ENCODE measurements at regions not wholly inside any gene's neighbourhood (a gene's known extent, or its start where the extent isn't known, plus 50 kb on each side); places are given as distances from the start of the nearest gene placed in this dataset.

DNA sequence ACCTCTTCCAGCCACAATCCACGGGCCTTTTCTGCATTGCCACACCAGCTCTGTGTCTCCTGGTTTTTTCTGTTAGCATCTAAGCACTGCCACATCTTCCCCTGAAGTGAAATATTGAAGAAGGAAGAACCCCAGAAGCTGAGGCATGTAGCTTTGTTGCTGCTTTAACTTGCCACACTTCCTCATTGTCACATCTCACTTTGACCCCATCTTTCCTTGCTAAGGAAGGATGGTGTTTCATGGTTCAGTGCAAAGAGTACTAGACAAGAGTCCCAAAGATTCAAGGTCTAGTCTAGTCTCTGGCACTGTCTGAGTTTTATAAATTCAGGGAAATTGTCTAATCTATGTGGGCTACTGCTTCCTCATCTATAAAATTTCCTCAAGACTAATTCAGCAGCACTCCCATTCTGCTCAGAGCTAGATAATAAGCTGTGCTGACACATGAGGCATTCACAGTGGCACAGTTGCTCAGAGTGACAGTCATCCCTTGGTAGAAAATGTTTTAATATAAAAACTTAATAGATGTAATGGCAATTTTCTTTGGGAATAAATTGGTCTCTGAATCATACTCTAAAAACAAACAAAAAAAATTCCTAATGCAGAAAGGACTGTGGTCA is 483.0 kb upstream of the ID2 start:
- H3K4me1 Mint-ChIP-seq (ENCODE audit: low read depth), result peaks cover 7% of the 10 kb centered on the region
- no peak overlapping the region for H3K4me3 Mint-ChIP-seq
- H3K36me3 Mint-ChIP-seq (ENCODE audit: low read depth), result peaks cover 9% of the 10 kb centered on the region
- peaks cover 16% of the 10 kb centered on the region for H3K9me3 Mint-ChIP-seq
- H3K27ac Mint-ChIP-seq, result no peak overlapping the region
- H3K27me3 Mint-ChIP-seq (ENCODE audit: low read depth), result peaks cover 3% of the 10 kb centered on the region

DNA sequence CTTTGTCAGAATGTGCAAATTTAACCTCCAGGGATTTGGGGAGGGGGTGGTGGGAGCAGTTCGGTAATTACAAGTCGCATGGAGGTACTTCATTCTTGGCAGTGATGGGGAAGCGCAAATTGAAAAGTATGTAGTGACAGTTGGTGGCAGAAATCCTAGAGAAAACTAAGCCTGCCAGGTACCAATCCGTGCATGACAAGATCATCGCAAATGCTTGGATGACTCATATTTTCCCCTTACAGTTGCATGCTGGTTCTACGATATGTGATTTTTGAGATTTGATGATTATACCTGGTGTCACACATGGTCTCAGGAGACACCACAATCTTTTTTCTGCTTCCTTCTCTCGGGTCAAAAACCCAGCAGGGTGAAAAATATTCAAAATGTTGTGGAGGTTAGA is 479.7 kb upstream of the ID2 start:
- Mint-ChIP-seq H3K4me3 (no peak overlapping the region), H3K27ac (peak overlapping the region; percentile 17), H3K27me3 (ENCODE audit: low read depth) (peaks cover 3% of the 10 kb centered on the region), H3K36me3 (ENCODE audit: low read depth) (peaks cover 10% of the 10 kb centered on the region), H3K4me1 (ENCODE audit: low read depth) (peaks cover 7% of the 10 kb centered on the region), H3K9me3 (peaks cover 26% of the 10 kb centered on the region)

DNA sequence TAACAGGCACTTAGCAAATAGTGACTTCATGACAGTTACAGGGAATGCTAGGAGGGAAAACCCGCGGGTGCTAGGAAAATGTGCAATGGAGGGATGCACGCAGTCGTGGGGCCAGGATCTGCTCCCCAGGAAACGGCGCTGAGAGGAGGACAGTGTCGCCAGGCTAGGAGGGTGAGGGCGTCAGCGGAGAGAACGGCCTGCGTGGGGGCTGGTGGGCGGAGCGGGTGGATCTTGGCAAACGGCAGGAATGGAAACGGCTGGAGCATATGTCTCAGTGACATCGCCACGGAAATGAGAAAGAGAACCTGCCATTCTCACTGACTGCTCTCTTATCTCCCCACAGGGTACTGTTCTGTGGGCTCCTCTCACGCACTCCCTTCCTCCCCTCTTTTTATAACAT is 478.5 kb upstream of the ID2 start:
- peaks cover 10% of the 10 kb centered on the region for H3K36me3 Mint-ChIP-seq (ENCODE audit: low read depth)
- H3K4me3 Mint-ChIP-seq, result no peak overlapping the region
- H3K27ac Mint-ChIP-seq, result no peak overlapping the region
- peaks cover 7% of the 10 kb centered on the region for H3K4me1 Mint-ChIP-seq (ENCODE audit: low read depth)
- peaks cover 39% of the 10 kb centered on the region for H3K9me3 Mint-ChIP-seq
- H3K27me3 Mint-ChIP-seq (ENCODE audit: low read depth), result peaks cover 4% of the 10 kb centered on the region

DNA sequence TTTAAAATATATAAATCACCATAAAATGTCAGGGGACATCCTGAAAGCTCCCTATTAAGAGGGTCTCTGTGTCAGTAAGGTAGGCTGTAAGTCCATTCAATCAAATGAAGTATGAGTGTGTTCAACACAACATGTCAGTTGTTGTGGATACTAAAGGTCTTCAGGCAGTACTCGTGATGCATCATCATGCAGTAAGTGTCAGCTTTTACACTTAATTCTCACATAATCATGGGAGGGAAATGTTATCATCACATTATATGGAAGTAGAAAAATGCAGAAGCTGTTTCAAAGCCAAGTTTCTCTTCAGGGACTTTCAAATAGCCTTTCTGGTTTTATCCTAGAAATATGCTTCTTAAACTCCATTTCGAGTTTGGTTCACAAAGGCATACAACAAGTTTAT is 477.1 kb upstream of the ID2 start:
- Mint-ChIP-seq H3K27ac (no peak overlapping the region), H3K4me1 (ENCODE audit: low read depth) (peaks cover 7% of the 10 kb centered on the region), H3K9me3 (peaks cover 44% of the 10 kb centered on the region), H3K27me3 (ENCODE audit: low read depth) (peaks cover 6% of the 10 kb centered on the region), H3K4me3 (no peak overlapping the region), H3K36me3 (ENCODE audit: low read depth) (peaks cover 9% of the 10 kb centered on the region)

DNA sequence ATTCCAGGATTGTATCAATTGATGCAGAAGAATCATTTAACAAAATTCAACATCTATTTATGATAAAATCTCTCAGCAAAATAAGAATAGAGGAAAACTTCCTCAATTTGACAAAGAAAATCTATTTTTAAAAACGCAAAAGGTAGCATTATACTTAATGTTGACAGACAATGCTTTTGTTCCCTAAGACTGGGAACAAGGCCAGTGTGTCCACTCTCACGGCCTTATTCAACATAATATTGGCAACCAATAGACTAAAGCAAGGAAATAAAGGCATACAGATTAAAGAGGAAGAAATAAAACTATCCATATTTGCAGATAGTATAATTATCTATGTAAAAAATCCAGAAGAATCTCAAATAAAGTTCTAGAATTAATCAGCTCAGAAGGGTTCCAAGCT is 472.4 kb upstream of the ID2 start:
- Mint-ChIP-seq H3K4me1 (ENCODE audit: low read depth) (peaks cover 4% of the 10 kb centered on the region), H3K36me3 (ENCODE audit: low read depth) (peaks cover 5% of the 10 kb centered on the region), H3K27me3 (ENCODE audit: low read depth) (peaks cover 10% of the 10 kb centered on the region), H3K9me3 (peaks cover 44% of the 10 kb centered on the region), H3K27ac (no peak overlapping the region), H3K4me3 (no peak overlapping the region)

DNA sequence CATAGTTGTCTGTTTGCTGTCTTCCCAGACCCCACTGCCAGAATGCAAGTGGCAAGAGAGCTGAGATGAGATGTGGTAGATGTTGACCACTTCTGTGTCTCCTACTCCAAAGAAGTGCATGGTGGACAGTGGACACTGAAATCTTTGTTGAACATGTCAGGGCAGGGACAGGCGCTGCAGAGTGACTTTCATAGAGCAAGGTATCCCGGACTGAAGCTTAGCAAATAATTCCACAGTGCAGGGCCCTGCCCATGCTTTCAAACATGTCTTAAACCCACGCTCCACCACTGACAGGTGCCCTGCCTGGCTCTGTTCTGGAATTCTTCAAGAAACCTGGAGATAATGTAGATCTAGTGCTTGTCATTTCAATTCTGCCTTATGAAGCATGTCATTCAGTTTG is 470.5 kb upstream of the ID2 start:
- Mint-ChIP-seq H3K27me3 (ENCODE audit: low read depth) (peaks cover 15% of the 10 kb centered on the region), H3K9me3 (peaks cover 45% of the 10 kb centered on the region), H3K4me1 (ENCODE audit: low read depth) (peaks cover 4% of the 10 kb centered on the region), H3K36me3 (ENCODE audit: low read depth) (peaks cover 4% of the 10 kb centered on the region), H3K4me3 (no peak overlapping the region), H3K27ac (no peak overlapping the region)

DNA sequence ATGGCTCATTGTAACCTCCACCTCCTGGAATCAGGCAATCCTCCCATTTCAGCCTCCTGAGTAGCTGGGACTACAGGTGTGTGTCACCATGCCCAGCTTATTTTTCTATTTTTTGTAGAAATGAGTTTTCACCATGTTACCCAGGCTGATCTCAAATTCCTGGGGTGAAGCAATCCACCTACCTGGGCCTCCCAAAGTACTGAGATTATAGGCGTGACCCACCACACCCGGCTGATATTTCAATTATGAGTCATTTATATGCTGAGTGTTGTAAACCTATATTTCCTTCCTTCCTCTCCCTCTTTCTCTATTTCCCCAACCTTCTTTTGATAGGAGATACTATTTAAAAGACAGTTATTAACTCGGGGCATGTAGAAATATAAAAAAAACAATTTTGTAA is 469.6 kb upstream of the ID2 start:
- Mint-ChIP-seq H3K36me3 (ENCODE audit: low read depth) (peaks cover 4% of the 10 kb centered on the region), H3K27me3 (ENCODE audit: low read depth) (peaks cover 15% of the 10 kb centered on the region), H3K27ac (no peak overlapping the region), H3K4me3 (no peak overlapping the region), H3K9me3 (peaks cover 37% of the 10 kb centered on the region), H3K4me1 (ENCODE audit: low read depth) (peaks cover 4% of the 10 kb centered on the region)

DNA sequence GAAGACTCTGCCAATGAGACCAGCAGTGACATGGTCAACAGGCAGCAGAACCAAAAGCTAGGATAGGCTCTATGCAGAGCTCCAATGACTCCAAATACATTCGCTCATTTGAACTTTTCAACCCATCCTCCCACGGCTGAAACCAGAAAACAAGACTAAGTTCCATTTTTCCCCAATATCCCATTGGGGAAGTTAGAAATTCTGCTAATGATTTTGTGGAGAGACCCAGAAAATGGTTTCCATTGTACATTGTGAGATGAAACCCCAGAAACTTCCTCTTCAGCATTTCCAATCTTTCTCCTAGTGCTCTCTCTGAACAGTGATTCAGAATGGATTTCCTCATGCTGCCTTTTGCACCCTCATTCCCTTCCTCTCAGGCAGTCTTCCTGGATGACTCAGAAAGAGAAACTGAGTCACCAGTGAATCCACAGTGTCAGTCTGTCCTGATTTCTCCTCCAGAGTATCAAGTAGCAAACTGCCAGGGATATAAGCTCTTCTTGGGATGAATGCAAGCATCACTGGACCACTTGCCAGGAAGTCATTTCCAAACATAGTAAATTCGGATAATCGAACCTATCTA is 467.7 kb upstream of the ID2 start:
- peaks cover 20% of the 10 kb centered on the region for H3K27me3 Mint-ChIP-seq (ENCODE audit: low read depth)
- H3K27ac Mint-ChIP-seq, result no peak overlapping the region
- peaks cover 21% of the 10 kb centered on the region for H3K9me3 Mint-ChIP-seq
- no peak overlapping the region for H3K4me3 Mint-ChIP-seq
- H3K36me3 Mint-ChIP-seq (ENCODE audit: low read depth), result peaks cover 6% of the 10 kb centered on the region
- peaks cover 4% of the 10 kb centered on the region for H3K4me1 Mint-ChIP-seq (ENCODE audit: low read depth)

DNA sequence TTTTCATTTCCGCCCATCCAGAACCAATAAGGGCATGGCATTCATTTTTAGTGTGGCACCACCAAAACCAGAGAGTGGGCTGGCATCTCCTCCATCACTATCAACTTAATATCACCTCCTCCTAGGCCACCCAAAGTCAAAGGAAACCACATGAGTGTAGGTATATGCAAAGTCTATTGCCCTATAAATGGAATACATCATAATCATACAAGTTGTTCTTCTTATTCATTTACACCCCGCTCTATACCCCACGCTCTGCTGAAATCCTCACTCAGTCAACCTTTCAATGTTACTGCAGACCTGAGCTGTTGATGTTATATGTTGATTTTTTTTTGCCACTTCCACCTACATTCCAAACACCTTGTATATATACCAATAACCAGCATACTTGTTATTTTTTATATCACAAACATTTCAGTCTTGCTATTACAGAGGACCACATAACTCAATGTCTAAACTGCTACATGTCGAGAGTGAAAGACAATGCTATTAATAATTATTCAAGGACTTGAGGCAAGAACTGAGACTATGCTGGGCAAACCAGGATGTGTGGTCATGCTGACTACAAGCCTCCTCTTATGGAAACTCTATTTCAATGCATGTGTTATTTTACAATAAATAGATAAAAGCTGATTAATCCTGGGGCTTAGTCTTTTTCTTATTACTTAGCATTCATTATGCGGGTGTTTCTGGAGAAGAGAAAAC is 466.5 kb upstream of the ID2 start:
- Mint-ChIP-seq H3K9me3 (peaks cover 12% of the 10 kb centered on the region), H3K4me3 (no peak overlapping the region), H3K27ac (no peak overlapping the region), H3K27me3 (ENCODE audit: low read depth) (peaks cover 20% of the 10 kb centered on the region), H3K4me1 (ENCODE audit: low read depth) (peaks cover 4% of the 10 kb centered on the region), H3K36me3 (ENCODE audit: low read depth) (peaks cover 6% of the 10 kb centered on the region)

DNA sequence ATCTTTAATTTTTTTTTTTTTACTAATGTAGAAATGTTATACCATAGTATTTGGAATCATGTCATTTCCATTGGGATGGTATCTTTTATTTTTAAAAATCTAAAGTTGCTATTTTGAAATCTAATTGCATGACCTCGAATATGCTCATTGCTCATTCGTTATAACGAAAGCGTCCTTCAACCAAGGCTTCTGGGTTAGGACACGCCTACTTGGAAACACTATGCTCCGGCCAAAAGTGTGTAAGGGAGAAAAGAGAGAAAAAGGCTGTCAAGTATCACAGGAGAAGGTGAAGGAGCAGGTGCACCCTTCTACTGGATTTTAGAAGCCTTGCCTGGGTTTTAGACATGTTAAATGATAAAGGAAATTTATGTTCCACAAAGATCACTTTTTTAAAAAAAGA is 465.9 kb upstream of the ID2 start:
- Mint-ChIP-seq H3K27ac (no peak overlapping the region), H3K4me3 (no peak overlapping the region), H3K9me3 (peaks cover 7% of the 10 kb centered on the region), H3K4me1 (ENCODE audit: low read depth) (peaks cover 4% of the 10 kb centered on the region), H3K36me3 (ENCODE audit: low read depth) (peaks cover 1% of the 10 kb centered on the region), H3K27me3 (ENCODE audit: low read depth) (peaks cover 20% of the 10 kb centered on the region)

DNA sequence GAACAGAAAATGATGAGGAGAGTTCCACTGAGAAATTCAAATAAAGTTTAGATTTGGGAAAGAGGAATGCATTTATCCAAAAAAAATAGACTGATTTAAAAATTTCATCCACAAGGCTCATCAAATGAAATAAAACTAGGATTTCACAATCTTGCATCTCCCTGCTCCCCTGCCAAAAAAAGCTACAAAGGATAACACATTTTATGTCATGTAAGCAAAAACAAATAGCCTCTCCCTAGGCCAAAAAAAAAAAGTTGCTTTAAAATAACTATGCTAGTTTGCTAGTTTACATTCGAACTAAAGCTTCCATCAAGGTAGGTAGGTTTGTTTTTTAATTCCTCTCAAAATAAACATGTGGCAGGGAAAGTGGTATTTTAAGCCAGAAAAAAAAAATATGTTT is 465.5 kb upstream of the ID2 start:
- peaks cover 1% of the 10 kb centered on the region for H3K36me3 Mint-ChIP-seq (ENCODE audit: low read depth)
- peaks cover 4% of the 10 kb centered on the region for H3K4me1 Mint-ChIP-seq (ENCODE audit: low read depth)
- no peak overlapping the region for H3K4me3 Mint-ChIP-seq
- peaks cover 20% of the 10 kb centered on the region for H3K27me3 Mint-ChIP-seq (ENCODE audit: low read depth)
- no peak overlapping the region for H3K27ac Mint-ChIP-seq
- H3K9me3 Mint-ChIP-seq, result peaks cover 7% of the 10 kb centered on the region

DNA sequence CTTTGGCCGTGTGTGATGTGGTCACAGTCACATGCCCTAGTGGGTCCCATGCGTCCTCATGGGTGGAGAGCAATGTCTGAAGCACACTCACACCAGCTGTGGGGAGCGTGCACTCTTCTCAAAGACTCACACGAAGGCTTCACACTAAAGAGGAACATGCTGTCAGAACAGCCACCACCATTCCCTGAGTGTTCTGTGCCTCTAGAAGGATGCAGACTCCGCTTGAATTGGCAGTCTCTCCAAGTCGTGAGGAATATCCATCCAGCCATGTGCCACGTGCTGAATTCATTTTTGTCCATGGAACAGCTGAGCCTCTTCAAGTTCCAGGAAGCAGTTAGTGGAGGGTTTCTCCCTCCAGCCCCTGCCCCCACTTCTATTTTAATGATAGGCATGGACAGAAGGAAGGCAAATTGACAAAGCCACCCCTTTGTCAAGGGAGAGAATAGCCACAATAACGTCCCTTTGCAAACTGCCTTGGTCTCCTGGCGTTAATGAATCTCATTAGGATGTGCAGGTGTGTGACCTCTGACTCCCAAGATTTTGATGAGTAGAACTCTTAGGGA is 464.3 kb upstream of the ID2 start:
- Mint-ChIP-seq H3K27me3 (ENCODE audit: low read depth) (peaks cover 16% of the 10 kb centered on the region), H3K36me3 (ENCODE audit: low read depth) (peaks cover 1% of the 10 kb centered on the region), H3K4me3 (no peak overlapping the region), H3K9me3 (peaks cover 4% of the 10 kb centered on the region), H3K4me1 (ENCODE audit: low read depth) (no peaks in the 10 kb centered on the region), H3K27ac (no peak overlapping the region)

DNA sequence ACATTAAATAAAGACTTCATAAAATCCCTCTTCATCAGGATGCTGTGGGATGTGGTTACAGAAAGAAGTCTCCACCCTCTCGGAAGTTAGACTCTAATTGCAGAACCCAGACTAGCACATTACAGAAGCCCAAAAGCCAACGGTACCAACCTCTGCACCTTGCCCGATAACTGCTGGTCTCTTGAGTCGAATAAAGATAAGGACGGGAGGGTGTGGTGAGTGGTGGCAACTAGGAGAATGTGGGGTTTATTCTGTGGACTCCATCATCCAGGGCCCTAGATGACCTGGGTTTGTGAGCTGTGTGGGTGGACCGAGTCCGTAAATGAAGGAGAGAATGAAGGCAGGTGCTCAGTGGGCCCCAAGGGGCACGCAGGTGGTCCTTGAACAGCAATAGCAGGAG is 462.8 kb upstream of the ID2 start:
- H3K9me3 Mint-ChIP-seq, result peaks cover 4% of the 10 kb centered on the region
- H3K4me1 Mint-ChIP-seq (ENCODE audit: low read depth), result no peaks in the 10 kb centered on the region
- peaks cover 1% of the 10 kb centered on the region for H3K36me3 Mint-ChIP-seq (ENCODE audit: low read depth)
- peaks cover 16% of the 10 kb centered on the region for H3K27me3 Mint-ChIP-seq (ENCODE audit: low read depth)
- no peak overlapping the region for H3K27ac Mint-ChIP-seq
- H3K4me3 Mint-ChIP-seq, result no peak overlapping the region

DNA sequence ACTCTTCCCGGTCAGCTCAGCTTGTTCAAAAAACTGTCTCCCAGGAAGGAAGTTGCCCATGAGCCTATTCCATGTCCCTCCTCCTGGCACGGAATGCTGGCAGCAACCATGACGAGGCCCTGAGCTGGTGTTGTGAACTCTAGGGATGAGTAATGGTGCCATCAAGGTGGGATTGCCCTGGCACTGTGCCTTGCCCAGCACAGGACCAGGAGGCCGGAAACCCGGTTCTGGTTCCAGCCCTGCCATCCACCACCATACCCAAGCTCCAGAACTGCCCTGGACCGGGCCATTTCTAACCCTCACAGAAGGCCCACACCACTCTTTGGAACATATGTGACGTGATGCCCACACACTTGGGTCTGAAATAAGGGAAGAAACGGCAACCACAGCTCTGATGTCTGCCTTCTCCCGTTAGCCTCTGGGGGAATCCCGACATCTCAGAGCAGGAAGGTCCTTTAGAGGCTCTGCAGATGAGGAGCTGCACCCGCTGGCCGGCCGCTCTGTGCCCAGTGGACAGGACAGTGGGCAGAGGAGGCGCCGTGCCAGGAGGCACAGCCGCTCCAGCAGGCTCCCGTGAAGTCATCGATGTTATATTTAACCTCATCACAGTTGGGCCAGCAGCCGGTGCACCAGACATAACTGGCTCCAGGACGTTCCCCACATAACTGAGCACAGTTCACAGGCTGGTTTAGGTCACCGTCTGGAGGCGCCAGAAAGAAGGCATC is 462.1 kb upstream of the ID2 start:
- peaks cover 4% of the 10 kb centered on the region for H3K9me3 Mint-ChIP-seq

More for the DNA sequence above, 462.1 kb upstream of the ID2 start:
- Mint-ChIP-seq H3K4me1 (ENCODE audit: low read depth) (peaks cover 3% of the 10 kb centered on the region), H3K27me3 (ENCODE audit: low read depth) (peaks cover 16% of the 10 kb centered on the region), H3K36me3 (ENCODE audit: low read depth) (peaks cover 1% of the 10 kb centered on the region), H3K4me3 (no peak overlapping the region), H3K27ac (no peak overlapping the region)
